Kidney (tissue), 13 donors: ENCODE measurements at regions not wholly inside any gene's neighbourhood (a gene's known extent, or its start where the extent isn't known, plus 50 kb on each side); places are given as distances from the start of the nearest gene placed in this dataset.

Experiments used
- DNase-seq, 5 donors: peaks; one replicate each; pipeline ENCODE4 v3.0.0-alpha.2; 2013 to 2020
- FAIRE-seq: peaks from 2 replicates; lab custom pipeline; 2012; peaks lifted over from hg19 to GRCh38; lab: Jason Lieb, UNC
- H3K27ac ChIP-seq, 2 donors: one replicate each; pipeline ENCODE4 v1.7.0; 2013; ENCODE audit warnings: low read depth in 2 of 2, low read length in 2 of 2, inconsistent platforms in 1 of 2
- H3K27me3 ChIP-seq: one replicate; pipeline ENCODE4 v1.7.1; 2013; ENCODE audit warnings: low read length, inconsistent platforms; ENCODE audit not compliant: control insufficient read depth, insufficient read depth
- H3K36me3 ChIP-seq, 3 donors: one replicate each; pipeline versions ENCODE4 v1.7.0 to v1.7.1; 2013; ENCODE audit warnings: low read length in 3 of 3, control low read depth in 1 of 3, inconsistent platforms in 1 of 3; ENCODE audit not compliant: insufficient read depth in 3 of 3, control insufficient read depth in 2 of 3
- H3K4me1 ChIP-seq, 3 donors: one replicate each; pipeline versions ENCODE4 v1.7.0 to v1.7.1; 2013; ENCODE audit warnings: low read length in 3 of 3, inconsistent platforms in 1 of 3, low read depth in 1 of 3; ENCODE audit not compliant: control insufficient read depth in 2 of 3, insufficient read depth in 2 of 3
- H3K4me3 ChIP-seq, 3 donors: one replicate each; pipeline versions ENCODE4 v1.7.0 to v1.8.1; 2013; ENCODE audit warnings: low read length in 3 of 3, control low read depth in 1 of 3, inconsistent platforms in 1 of 3
- H3K9ac ChIP-seq, 3 donors: one replicate each; pipeline versions ENCODE4 v1.7.0 to v1.7.1; 2013; ENCODE audit warnings: low read length in 3 of 3, control low read depth in 1 of 3, inconsistent platforms in 1 of 3
- H3K9me3 ChIP-seq, 3 donors: one replicate each; pipeline versions ENCODE4 v1.7.0 to v1.7.1; 2013; ENCODE audit warnings: low read length in 3 of 3, control low read depth in 1 of 3, inconsistent platforms in 1 of 3; ENCODE audit not compliant: control insufficient read depth in 2 of 3, insufficient read depth in 1 of 3
- intact Hi-C: fragments of 100-400 bp; cut with DNase I; formaldehyde crosslinking; loops from one replicate; pipeline ENCODE4 v1.11.1; 2022
- TF ChIP-seq, protein P1 (sequence below): IDR thresholded peaks from 3 replicates; pipeline ENCODE4 v1.5.1; 2012; ENCODE audit warnings: mild to moderate bottlenecking, moderate library complexity, borderline replicate concordance; ENCODE audit not compliant: insufficient read depth; ENCODE audit errors: extremely low read depth
- donor health status: control.
- donor health status: control.
- donor health status: control.
- donor health status: control.
- donor health status: control.
- donor health status: DM: yes; HTN: yes; CAD: no.
- donor health status: Normal renal cell carcinoma (clear cell type).

DNA sequence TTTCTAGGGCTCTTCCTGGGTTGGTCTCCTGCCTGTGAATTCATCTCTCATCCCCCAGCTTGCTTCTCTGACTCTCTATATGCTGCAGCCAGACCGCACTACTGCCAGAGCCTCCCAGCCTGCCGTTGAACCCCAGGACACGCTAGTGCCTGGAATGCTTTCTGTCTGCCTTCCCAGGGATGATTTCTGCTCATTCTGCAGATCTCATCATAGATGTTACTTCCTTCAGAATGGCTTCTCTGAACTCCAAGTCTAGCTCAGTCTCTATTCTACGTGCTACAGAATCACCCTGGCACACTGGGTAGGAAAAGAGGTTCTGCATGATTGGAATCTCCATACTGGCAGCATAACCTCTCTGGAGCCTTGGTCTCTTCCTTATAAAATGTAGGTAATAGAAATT lies 94.8 kb upstream of the RAB12 start:
- intact Hi-C loops, result no loop called here
- Histone ChIP-seq H3K27me3 (no peaks in the 10 kb centered on the region), H3K9ac (no peak overlapping the region), H3K36me3 (no peaks in the 10 kb centered on the region), H3K27ac (no peak overlapping the region), H3K9me3 (no peaks in the 10 kb centered on the region), H3K4me3 (no peak overlapping the region), H3K4me1 (no peaks in the 10 kb centered on the region)
- no peak for DNase-seq
- no peak for FAIRE-seq
- TF ChIP-seq, protein P1, sequence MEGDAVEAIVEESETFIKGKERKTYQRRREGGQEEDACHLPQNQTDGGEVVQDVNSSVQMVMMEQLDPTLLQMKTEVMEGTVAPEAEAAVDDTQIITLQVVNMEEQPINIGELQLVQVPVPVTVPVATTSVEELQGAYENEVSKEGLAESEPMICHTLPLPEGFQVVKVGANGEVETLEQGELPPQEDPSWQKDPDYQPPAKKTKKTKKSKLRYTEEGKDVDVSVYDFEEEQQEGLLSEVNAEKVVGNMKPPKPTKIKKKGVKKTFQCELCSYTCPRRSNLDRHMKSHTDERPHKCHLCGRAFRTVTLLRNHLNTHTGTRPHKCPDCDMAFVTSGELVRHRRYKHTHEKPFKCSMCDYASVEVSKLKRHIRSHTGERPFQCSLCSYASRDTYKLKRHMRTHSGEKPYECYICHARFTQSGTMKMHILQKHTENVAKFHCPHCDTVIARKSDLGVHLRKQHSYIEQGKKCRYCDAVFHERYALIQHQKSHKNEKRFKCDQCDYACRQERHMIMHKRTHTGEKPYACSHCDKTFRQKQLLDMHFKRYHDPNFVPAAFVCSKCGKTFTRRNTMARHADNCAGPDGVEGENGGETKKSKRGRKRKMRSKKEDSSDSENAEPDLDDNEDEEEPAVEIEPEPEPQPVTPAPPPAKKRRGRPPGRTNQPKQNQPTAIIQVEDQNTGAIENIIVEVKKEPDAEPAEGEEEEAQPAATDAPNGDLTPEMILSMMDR, result no peak

DNA sequence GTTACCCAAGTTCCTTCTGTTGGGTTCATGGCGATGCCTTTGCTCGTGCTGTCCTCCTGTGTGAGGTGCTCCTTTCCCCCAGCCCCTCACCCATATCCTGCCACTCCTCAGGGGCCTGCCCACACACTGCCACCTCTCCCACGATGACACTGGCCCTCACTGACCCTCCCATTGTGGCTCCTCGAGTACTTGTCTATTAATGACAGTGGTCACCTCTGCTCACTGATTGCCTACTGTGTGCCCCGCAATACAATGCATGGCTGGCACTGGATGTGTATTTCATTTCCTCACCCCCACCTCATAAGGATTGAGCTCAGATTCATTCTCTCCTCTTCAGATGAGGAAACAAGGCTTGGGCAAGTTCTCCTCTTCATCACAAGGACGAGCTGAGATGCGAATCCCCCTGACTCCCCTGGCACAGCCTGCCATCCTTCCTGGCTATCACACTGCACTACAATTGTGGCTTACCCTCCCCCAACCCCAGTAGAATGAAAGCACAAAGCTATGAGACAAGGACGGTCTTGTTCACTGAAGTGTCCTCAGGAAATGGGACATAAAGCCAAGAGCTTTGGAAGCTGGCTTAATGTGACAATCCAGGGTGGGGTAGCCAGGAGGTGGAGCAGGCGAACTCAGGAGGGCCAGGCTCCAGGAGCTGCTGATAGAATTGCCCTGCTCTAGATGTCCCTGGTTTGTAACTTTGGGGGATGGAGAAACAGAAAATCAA lies 93.9 kb upstream of the RAB12 start:
- Histone ChIP-seq H3K9me3 (peaks cover 0 to 2% (median 0%) of the 10 kb centered on the region in 3 donors), H3K4me3 (no peak overlapping the region), H3K27ac (no peak overlapping the region), H3K4me1 (no peaks in the 10 kb centered on the region), H3K9ac (no peak overlapping the region), H3K36me3 (no peaks in the 10 kb centered on the region), H3K27me3 (no peaks in the 10 kb centered on the region)
- DNase-seq, result no peak
- intact Hi-C loops, result no loop called here
- no peak for FAIRE-seq
- TF ChIP-seq, protein P1, result no peak

DNA sequence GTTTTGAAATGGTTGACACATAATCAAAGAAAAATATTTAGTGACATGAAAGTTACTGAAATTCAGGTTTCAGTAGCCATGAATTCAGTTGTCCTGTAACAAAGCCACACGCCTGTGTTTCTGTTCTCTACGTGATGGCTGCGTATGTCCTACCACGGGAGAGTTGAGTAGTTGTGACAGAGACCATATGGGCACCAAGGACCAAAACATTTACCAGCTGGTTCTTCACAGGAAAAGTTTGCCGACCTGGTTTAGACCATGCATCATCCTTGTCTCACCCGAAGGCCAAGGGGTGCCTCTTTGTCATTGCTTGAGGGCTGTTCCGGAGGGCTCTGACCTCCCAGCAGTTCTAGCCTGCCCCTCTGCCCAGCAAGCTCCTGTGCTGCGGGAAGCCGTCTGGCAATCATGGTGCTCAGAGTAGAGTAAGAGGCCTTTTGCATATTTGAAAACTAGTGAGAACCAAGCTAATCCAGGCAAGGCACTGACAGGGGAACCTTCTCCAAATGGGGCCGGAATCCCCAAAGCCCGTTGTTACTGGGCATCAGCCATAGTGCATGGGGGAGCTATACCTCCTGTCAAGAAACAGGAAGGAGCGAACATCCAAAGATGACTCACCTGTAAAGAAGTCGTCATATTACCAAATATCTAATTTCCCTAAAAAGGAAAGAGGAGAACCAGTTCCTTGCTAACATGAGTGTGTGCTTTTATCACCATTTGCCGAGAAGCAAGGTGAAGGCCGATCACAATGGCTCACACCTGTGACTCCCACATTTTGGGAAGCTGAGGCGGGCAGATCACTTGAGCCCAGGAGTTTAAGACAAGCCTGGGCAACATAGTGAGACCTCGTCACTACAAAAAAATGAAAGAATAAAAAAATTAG lies 92.6 kb upstream of the RAB12 start:
- Histone ChIP-seq H3K9me3 (peaks cover 0 to 2% (median 2%) of the 10 kb centered on the region in 3 donors), H3K36me3 (no peaks in the 10 kb centered on the region), H3K27ac (no peak overlapping the region), H3K9ac (no peak overlapping the region), H3K4me3 (no peak overlapping the region), H3K4me1 (no peaks in the 10 kb centered on the region), H3K27me3 (no peaks in the 10 kb centered on the region)
- DNase-seq, result no peak
- TF ChIP-seq, protein P1, result no peak
- intact Hi-C loops, result no loop called here
- FAIRE-seq, result no peak
